Neural progenitor cell (in vitro differentiated cells): ENCODE measurements at regions not wholly inside any gene's neighbourhood (a gene's known extent, or its start where the extent isn't known, plus 50 kb on each side); places are given as distances from the start of the nearest gene placed in this dataset.
A peak's percentile ranks its signal among the peaks of the same experiment; 100 is the strongest.

ENCODE experiments used
- DNase-seq: peaks from one replicate; pipeline ENCODE4 v3.0.0-alpha.2; 2016; ENCODE audit warnings: low spot score
- H2AFZ ChIP-seq: fragments of 200-600 bp; sonication (generic); replicated peaks from 2 replicates; pipeline ENCODE4 v1.6.1; 2016; ENCODE audit warnings: antibody characterized with exemption
- H3F3A ChIP-seq: fragments of 200-600 bp; sonication (generic); 2 replicates; pipeline ENCODE4 v1.6.1; 2016; ENCODE audit warnings: antibody characterized with exemption, low read depth
- H3K27ac ChIP-seq: fragments of 200-600 bp; sonication (generic); 2 replicates; pipeline ENCODE4 v1.5.1; 2016; ENCODE audit warnings: mild to moderate bottlenecking
- H3K27me3 ChIP-seq: fragments of 200-600 bp; sonication (generic); 2 replicates; pipeline ENCODE4 v1.6.1; 2016; ENCODE audit warnings: mild to moderate bottlenecking, moderate library complexity
- H3K36me3 ChIP-seq: fragments of 200-600 bp; sonication (generic); 2 replicates; pipeline ENCODE4 v1.5.1; 2016
- H3K4me1 ChIP-seq: fragments of 200-600 bp; sonication (generic); 2 replicates; pipeline ENCODE4 v1.6.1; 2016; ENCODE audit warnings: mixed run types
- H3K4me2 ChIP-seq: fragments of 200-600 bp; sonication (generic); 2 replicates; pipeline ENCODE4 v1.6.1; 2016
- H3K4me3 ChIP-seq: fragments of 200-600 bp; sonication (generic); 2 replicates; pipeline ENCODE4 v1.5.1; 2016
- H3K79me2 ChIP-seq: fragments of 200-600 bp; sonication (generic); 2 replicates; pipeline ENCODE4 v1.6.1; 2016; ENCODE audit warnings: low read depth
- H3K9ac ChIP-seq: fragments of 200-600 bp; sonication (generic); 2 replicates; pipeline ENCODE4 v1.6.1; 2016
- H3K9me3 ChIP-seq: fragments of 200-600 bp; sonication (generic); 2 replicates; pipeline ENCODE4 v1.5.1; 2016; ENCODE audit warnings: low read depth
- H4K20me1 ChIP-seq: fragments of 200-600 bp; sonication (generic); 2 replicates; pipeline ENCODE4 v1.6.1; 2016; ENCODE audit warnings: low read depth
- H3K27ac Mint-ChIP-seq: 3 replicates; pipeline ENCODE4 v1.8.0; 2021; ENCODE audit warnings: mixed read lengths
- H3K27me3 Mint-ChIP-seq: 2 replicates; pipeline ENCODE4 v1.8.0; 2022; ENCODE audit warnings: low read depth, mild to moderate bottlenecking, inconsistent platforms, moderate library complexity, mixed read lengths; ENCODE audit not compliant: insufficient read depth
- H3K36me3 Mint-ChIP-seq: 3 replicates; pipeline ENCODE4 v1.8.0; 2021; ENCODE audit warnings: mixed read lengths
- H3K4me1 Mint-ChIP-seq: 3 replicates; pipeline ENCODE4 v1.8.0; 2021; ENCODE audit warnings: mixed read lengths
- H3K4me3 Mint-ChIP-seq: 3 replicates; pipeline ENCODE4 v1.8.0; 2021; ENCODE audit warnings: mild to moderate bottlenecking, moderate library complexity, mixed read lengths
- H3K9me3 Mint-ChIP-seq: 3 replicates; pipeline ENCODE4 v1.8.0; 2020; ENCODE audit warnings: mixed read lengths
- EZH2 ChIP-seq: fragments of 200-600 bp; sonication (generic); IDR thresholded peaks from 2 replicates; pipeline ENCODE4 v1.6.1; 2017; ENCODE audit warnings: antibody characterized with exemption, mild to moderate bottlenecking, moderate library complexity
- EZH2phosphoT487 ChIP-seq: fragments of 200-600 bp; sonication (generic); IDR thresholded peaks from 2 replicates; pipeline ENCODE4 v1.6.1; 2017; ENCODE audit warnings: antibody characterized with exemption
- TF ChIP-seq, protein P1 (sequence below): fragments of 200-600 bp; sonication (generic); IDR thresholded peaks from 2 replicates; pipeline ENCODE4 v1.5.1; 2017; ENCODE audit warnings: antibody characterized with exemption, mild to moderate bottlenecking

DNA sequence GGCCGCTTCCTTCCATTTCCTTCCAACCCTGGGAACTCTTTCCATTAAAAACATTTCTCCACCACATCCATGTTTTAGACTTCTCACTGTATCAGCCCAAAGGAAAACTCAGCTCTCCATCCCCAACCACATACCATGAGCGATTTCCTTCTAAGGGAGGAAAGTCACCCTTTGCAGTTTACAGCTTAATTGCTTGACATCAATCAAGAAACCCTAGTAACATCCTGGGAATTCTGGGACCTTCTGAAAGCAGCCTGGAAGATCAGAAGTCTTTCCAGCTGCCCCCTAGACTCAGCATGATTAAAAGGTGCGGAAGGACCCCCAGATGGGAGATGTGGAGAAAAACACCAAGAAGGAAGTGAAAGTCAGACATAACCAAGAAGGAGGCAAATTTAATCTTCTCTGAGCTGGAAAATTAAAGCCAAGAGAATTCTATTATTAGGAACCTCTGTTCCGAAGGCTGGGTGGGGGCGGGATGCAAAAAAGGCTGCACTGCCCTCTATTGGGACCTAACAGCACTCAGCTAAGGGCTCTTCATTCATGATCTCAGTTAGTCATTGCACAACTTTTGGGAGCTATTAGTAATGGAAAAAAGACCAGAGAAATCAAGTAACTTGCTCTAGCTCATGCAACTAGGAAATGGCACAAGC lies 73.3 kb upstream of the PLXNC1 start:
- Mint-ChIP-seq H3K27ac (no peak overlapping the region), H3K9me3 (peaks cover 4% of the 10 kb centered on the region), H3K4me1 (peaks cover 20% of the 10 kb centered on the region), H3K27me3 (peaks cover 3% of the 10 kb centered on the region), H3K36me3 (no peaks in the 10 kb centered on the region), H3K4me3 (no peak overlapping the region)
- peak; percentile 62 for DNase-seq
- H3K27ac ChIP-seq, result no peak overlapping the region
- no peak overlapping the region for H3K9ac ChIP-seq
- no peak overlapping the region for H3K4me3 ChIP-seq
- no peaks in the 10 kb centered on the region for H3K79me2 ChIP-seq
- H3F3A ChIP-seq, result no peaks in the 10 kb centered on the region
- no peak overlapping the region for H3K4me2 ChIP-seq
- H3K36me3 ChIP-seq, result no peaks in the 10 kb centered on the region
- no peak for TF ChIP-seq EZH2
- no peak for TF ChIP-seq EZH2phosphoT487
- TF ChIP-seq, protein P1, sequence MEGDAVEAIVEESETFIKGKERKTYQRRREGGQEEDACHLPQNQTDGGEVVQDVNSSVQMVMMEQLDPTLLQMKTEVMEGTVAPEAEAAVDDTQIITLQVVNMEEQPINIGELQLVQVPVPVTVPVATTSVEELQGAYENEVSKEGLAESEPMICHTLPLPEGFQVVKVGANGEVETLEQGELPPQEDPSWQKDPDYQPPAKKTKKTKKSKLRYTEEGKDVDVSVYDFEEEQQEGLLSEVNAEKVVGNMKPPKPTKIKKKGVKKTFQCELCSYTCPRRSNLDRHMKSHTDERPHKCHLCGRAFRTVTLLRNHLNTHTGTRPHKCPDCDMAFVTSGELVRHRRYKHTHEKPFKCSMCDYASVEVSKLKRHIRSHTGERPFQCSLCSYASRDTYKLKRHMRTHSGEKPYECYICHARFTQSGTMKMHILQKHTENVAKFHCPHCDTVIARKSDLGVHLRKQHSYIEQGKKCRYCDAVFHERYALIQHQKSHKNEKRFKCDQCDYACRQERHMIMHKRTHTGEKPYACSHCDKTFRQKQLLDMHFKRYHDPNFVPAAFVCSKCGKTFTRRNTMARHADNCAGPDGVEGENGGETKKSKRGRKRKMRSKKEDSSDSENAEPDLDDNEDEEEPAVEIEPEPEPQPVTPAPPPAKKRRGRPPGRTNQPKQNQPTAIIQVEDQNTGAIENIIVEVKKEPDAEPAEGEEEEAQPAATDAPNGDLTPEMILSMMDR, result peak; percentile 75
- H4K20me1 ChIP-seq, result no peaks in the 10 kb centered on the region
- H3K9me3 ChIP-seq, result no peaks in the 10 kb centered on the region
- H3K4me1 ChIP-seq, result peaks cover 13% of the 10 kb centered on the region
- H3K27me3 ChIP-seq, result no peaks in the 10 kb centered on the region
- peak overlapping the region; percentile 38 for H2AFZ ChIP-seq

DNA sequence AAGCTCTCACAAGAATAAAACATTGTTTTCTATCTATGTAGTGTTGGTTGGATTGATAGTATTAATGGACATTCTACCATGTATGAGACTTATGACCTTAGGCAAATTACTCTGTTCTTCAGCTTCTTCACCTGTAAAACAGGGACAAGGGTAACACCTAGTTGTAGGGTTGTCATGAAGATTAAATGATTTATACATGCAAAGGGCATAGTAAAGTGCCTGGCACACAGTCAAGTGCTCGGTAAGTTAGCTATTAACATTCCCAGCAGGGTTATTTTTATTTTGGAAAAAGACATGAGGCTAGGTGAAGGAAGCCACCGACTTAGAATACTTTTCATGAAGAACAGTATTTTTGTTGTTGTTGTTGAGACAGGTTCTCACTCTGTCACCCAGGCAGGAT lies 71.2 kb upstream of the PLXNC1 start:
- no peaks in the 10 kb centered on the region for H4K20me1 ChIP-seq
- H3K27ac ChIP-seq, result no peak overlapping the region
- DNase-seq, result no peak
- Mint-ChIP-seq H3K4me1 (peaks cover 18% of the 10 kb centered on the region), H3K27ac (no peak overlapping the region), H3K27me3 (peaks cover 3% of the 10 kb centered on the region), H3K9me3 (no peaks in the 10 kb centered on the region), H3K36me3 (no peaks in the 10 kb centered on the region), H3K4me3 (no peak overlapping the region)
- H3K9me3 ChIP-seq, result no peaks in the 10 kb centered on the region
- no peak overlapping the region for H3K4me2 ChIP-seq
- H3K79me2 ChIP-seq, result no peaks in the 10 kb centered on the region
- no peak overlapping the region for H3K9ac ChIP-seq
- no peak overlapping the region for H3K4me3 ChIP-seq
- no peak for TF ChIP-seq EZH2
- TF ChIP-seq, protein P1, result no peak
- TF ChIP-seq EZH2phosphoT487, result no peak
- no peaks in the 10 kb centered on the region for H3K36me3 ChIP-seq
- no peak overlapping the region for H2AFZ ChIP-seq
- no peaks in the 10 kb centered on the region for H3K27me3 ChIP-seq
- H3K4me1 ChIP-seq, result peaks cover 13% of the 10 kb centered on the region
- no peaks in the 10 kb centered on the region for H3F3A ChIP-seq

DNA sequence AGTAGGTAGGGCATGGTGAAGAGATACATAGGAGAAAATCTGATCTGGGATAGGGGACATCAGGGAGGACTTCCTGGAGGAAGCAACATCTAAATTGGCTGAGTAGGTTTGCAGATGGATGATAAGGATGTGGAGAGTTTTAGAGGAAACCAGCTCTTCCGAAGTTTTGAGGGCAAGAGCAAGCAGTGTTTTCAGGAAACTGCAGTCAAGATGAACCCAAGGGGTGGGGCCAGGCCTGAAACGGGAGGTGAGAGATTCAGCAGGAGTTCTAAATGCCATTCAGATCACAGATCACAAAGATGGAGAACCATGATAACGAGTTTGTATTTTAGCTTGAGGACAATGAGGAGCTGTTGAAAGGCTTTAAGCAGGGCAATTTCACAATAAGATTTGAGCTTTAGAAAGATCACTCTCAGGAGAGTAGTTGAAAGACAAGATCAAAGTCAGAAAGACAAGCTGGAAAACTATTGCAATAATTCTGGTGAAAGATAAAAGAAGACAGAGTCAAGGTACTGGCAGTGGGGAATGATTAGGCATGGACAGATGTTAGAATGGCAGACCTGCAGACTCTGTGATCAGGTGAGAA lies 70.1 kb upstream of the PLXNC1 start:
- no peak overlapping the region for H3K4me3 ChIP-seq
- no peak for TF ChIP-seq EZH2
- no peak for TF ChIP-seq EZH2phosphoT487
- TF ChIP-seq, protein P1, result no peak
- H3K36me3 ChIP-seq, result no peaks in the 10 kb centered on the region
- no peaks in the 10 kb centered on the region for H3K9me3 Mint-ChIP-seq
- H3K27ac Mint-ChIP-seq, result peak overlapping the region; percentile 1
- peaks cover 3% of the 10 kb centered on the region for H3K27me3 Mint-ChIP-seq
- H3K4me1 Mint-ChIP-seq, result peaks cover 18% of the 10 kb centered on the region
- H3K27me3 ChIP-seq, result no peaks in the 10 kb centered on the region
- H2AFZ ChIP-seq, result no peak overlapping the region
- H3K79me2 ChIP-seq, result no peaks in the 10 kb centered on the region
- H3K4me2 ChIP-seq, result no peak overlapping the region
- H3K27ac ChIP-seq, result no peak overlapping the region
- no peak overlapping the region for H3K4me3 Mint-ChIP-seq
- peaks cover 13% of the 10 kb centered on the region for H3K4me1 ChIP-seq
- no peak overlapping the region for H3K9ac ChIP-seq
- no peak for DNase-seq
- no peaks in the 10 kb centered on the region for H4K20me1 ChIP-seq
- no peaks in the 10 kb centered on the region for H3F3A ChIP-seq
- H3K36me3 Mint-ChIP-seq, result no peaks in the 10 kb centered on the region
- no peaks in the 10 kb centered on the region for H3K9me3 ChIP-seq
